HCT116 (cell line): ENCODE measurements at regions not wholly inside any gene's neighbourhood (a gene's known extent, or its start where the extent isn't known, plus 50 kb on each side); places are given as distances from the start of the nearest gene placed in this dataset.

Experiments
- POLR2A ChIP-seq: IDR thresholded peaks from 2 replicates; pipeline ENCODE4 v1.7.0; 2011; ENCODE audit warnings: borderline replicate concordance; ENCODE audit not compliant: insufficient read depth, insufficient read length; ENCODE audit errors: extremely low read depth
- POLR2AphosphoS5 ChIP-seq: IDR thresholded peaks from 2 replicates; pipeline ENCODE4 v1.6.1; 2011; ENCODE audit warnings: mild to moderate bottlenecking, low read depth, low read length, moderate library complexity
- TF ChIP-seq, protein P1 (sequence below), 3 experiments: fragments of 200-600 bp in 1 of 3; sonication (generic) in 1 of 3; IDR thresholded peaks in 2 of 3; conservative IDR thresholded peaks in 1 of 3; 2 replicates each; pipeline ENCODE4 v1.5.1; 2012 to 2017; ENCODE audit warnings: low read depth in 2 of 3, low read length in 2 of 3, antibody characterized with exemption in 1 of 3, borderline replicate concordance in 1 of 3, control low read depth in 1 of 3, mild to moderate bottlenecking in 1 of 3, mixed read lengths in 1 of 3, mixed run types in 1 of 3, moderate library complexity in 1 of 3; ENCODE audit not compliant: insufficient read depth in 1 of 3
- TF ChIP-seq, protein P2 (sequence below): IDR thresholded peaks from 2 replicates; pipeline ENCODE4 v1.6.1; 2012

DNA sequence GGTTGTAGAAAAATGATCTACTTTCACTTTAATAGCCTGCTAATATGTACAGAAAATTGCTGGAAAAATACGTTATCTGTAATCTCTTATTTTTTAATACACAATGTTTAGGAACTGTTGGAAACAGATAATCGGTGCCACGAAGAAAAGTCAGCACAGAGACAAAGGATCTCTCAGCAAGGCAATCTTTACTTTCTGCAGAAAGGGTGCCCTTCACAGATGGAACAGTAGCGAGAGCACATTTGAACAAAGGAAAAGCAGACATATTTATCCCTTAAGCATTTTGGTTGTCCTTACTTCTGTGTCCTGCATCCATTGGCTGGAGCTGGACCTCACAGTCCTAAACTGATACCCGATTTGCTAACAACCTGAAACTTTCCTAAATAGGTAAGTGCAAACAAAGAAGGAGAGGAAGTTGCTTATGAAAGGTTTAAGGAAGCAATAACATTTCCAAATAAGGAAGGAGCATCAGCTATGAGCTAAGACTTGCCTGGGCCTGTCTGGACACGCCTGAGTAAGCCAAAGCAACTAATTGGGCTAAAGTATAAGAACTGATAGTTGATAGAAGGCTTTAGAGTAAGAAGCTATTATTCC, 640.0 kb downstream of the SH2D4B start:
- TF ChIP-seq, protein P1, sequence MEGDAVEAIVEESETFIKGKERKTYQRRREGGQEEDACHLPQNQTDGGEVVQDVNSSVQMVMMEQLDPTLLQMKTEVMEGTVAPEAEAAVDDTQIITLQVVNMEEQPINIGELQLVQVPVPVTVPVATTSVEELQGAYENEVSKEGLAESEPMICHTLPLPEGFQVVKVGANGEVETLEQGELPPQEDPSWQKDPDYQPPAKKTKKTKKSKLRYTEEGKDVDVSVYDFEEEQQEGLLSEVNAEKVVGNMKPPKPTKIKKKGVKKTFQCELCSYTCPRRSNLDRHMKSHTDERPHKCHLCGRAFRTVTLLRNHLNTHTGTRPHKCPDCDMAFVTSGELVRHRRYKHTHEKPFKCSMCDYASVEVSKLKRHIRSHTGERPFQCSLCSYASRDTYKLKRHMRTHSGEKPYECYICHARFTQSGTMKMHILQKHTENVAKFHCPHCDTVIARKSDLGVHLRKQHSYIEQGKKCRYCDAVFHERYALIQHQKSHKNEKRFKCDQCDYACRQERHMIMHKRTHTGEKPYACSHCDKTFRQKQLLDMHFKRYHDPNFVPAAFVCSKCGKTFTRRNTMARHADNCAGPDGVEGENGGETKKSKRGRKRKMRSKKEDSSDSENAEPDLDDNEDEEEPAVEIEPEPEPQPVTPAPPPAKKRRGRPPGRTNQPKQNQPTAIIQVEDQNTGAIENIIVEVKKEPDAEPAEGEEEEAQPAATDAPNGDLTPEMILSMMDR (IDR thresholded peaks at IDR 0.05 in 2 of 3, conservative IDR thresholded peaks at IDR 0.05 in 1 of 3; ENCODE audit: borderline replicate concordance in 1 of 3, insufficient read depth in 1 of 3, low read depth in 2 of 3, low read length in 2 of 3): no peak
- no peak for TF ChIP-seq POLR2A
- TF ChIP-seq POLR2AphosphoS5: no peak
- TF ChIP-seq, protein P2, sequence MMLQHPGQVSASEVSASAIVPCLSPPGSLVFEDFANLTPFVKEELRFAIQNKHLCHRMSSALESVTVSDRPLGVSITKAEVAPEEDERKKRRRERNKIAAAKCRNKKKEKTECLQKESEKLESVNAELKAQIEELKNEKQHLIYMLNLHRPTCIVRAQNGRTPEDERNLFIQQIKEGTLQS: no peak
